ENCODE measurements at regions not wholly inside any gene's neighbourhood (a gene's known extent, or its start where the extent isn't known, plus 50 kb on each side); places are given as distances from the start of the nearest gene placed in this dataset.
"Not testable (repeated sequence)": the region's sequence is repeated elsewhere in the genome, so short reads cannot be mapped to it uniquely, and the experiment has no call there.

- not testable (repeated sequence) for DNase-seq
Measured at GRCh38 chr20:30164389-30164788, 1093.1 kb upstream of the DEFB115 start.

GRCh38 chr20:30167540-30167939 lies 1089.9 kb upstream of the DEFB115 start:
- DNase-seq = no peak

- DNase-seq = peak; percentile 24
Measured at GRCh38 chr20:30168025-30168799, 1089.3 kb upstream of the DEFB115 start.

GRCh38 chr20:30168800-30169138 lies 1088.7 kb upstream of the DEFB115 start:
- no peak for DNase-seq

- DNase-seq = no peak
Measured at GRCh38 chr20:30175681-30176080, 1081.8 kb upstream of the DEFB115 start.

GRCh38 chr20:30183124-30183523 lies 1074.3 kb upstream of the DEFB115 start:
- DNase-seq = not testable (repeated sequence)

GRCh38 chr20:30191785-30192184 lies 1065.7 kb upstream of the DEFB115 start:
- not testable (repeated sequence) for DNase-seq

GRCh38 chr20:30234477-30234876 lies 1023.0 kb upstream of the DEFB115 start:
- DNase-seq = not testable (repeated sequence)

GRCh38 chr20:30275073-30275472 lies 982.4 kb upstream of the DEFB115 start:
- not testable (repeated sequence) for DNase-seq

- DNase-seq = no peak
Measured at GRCh38 chr20:30281584-30282197, 975.8 kb upstream of the DEFB115 start.

GRCh38 chr20:30283476-30284280 lies 973.8 kb upstream of the DEFB115 start:
- peak; percentile 84 for DNase-seq

- no peak for DNase-seq
Measured at GRCh38 chr20:30284281-30284905, 973.1 kb upstream of the DEFB115 start.

- no peak for DNase-seq
Measured at GRCh38 chr20:30285677-30286076, 971.8 kb upstream of the DEFB115 start.

- DNase-seq = no peak
Measured at GRCh38 chr20:30286157-30286556, 971.3 kb upstream of the DEFB115 start.

- DNase-seq = not testable (repeated sequence)
Measured at GRCh38 chr20:30287459-30287858, 970.0 kb upstream of the DEFB115 start.

GRCh38 chr20:30288346-30288745 lies 969.1 kb upstream of the DEFB115 start:
- DNase-seq = no peak

- peak; percentile 24 for DNase-seq
Measured at GRCh38 chr20:30289049-30289448, 968.4 kb upstream of the DEFB115 start.

GRCh38 chr20:30289711-30290141 lies 967.7 kb upstream of the DEFB115 start:
- not testable (repeated sequence) for DNase-seq

GRCh38 chr20:30290361-30291063 lies 967.0 kb upstream of the DEFB115 start:
- DNase-seq = peak; percentile 32

GRCh38 chr20:30291064-30291379 lies 966.4 kb upstream of the DEFB115 start:
- DNase-seq = not testable (repeated sequence)

GRCh38 chr20:30291686-30292085 lies 965.8 kb upstream of the DEFB115 start:
- not testable (repeated sequence) for DNase-seq

GRCh38 chr20:30295396-30295795 lies 962.1 kb upstream of the DEFB115 start:
- not testable (repeated sequence) for DNase-seq

- not testable (repeated sequence) for DNase-seq
Measured at GRCh38 chr20:30295967-30296366, 961.5 kb upstream of the DEFB115 start.
